OCI-LY1 (cell line): ENCODE measurements at regions not wholly inside any gene's neighbourhood (a gene's known extent, or its start where the extent isn't known, plus 50 kb on each side); places are given as distances from the start of the nearest gene placed in this dataset.

Experiments
- CTCF ChIP-seq: fragments of 200-600 bp; sonication (generic), shearing (Covaris generic); IDR thresholded peaks from 2 replicates; pipeline ENCODE4 v1.5.1; 2017; ENCODE audit warnings: mild to moderate bottlenecking, antibody characterized with exemption, low read length, moderate library complexity, mixed read lengths
- EZH2 ChIP-seq: fragments of 200-600 bp; sonication (generic), shearing (Covaris generic); IDR thresholded peaks from 2 replicates; pipeline ENCODE4 v1.8.0; 2017; ENCODE audit warnings: borderline replicate concordance, mixed run types, mild to moderate bottlenecking, antibody characterized with exemption, low read length, moderate library complexity, mixed read lengths

DNA sequence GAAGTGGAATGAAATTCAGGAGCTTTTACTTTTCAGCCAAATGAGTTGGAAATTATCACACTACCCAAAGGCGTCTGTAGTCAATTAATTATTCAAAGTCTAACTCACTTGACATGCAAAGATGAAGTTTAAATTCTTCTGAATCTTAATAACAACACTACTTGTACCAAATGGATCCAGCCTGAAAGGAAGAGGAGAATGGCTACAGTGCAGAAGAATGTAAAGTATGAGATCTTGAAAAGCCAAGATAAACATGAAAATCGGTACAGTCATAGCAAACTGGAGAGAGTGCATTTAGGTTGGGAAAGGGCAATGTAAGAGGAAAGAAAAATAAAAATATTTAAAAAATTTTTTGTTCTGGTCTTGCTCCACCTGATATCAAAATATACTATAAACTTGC lies 195.5 kb downstream of the SIM1 start:
- TF ChIP-seq CTCF (no peak), EZH2 (no peak)
